GM18520 (cell line): ENCODE measurements at regions not wholly inside any gene's neighbourhood (a gene's known extent, or its start where the extent isn't known, plus 50 kb on each side); places are given as distances from the start of the nearest gene placed in this dataset.

Experiments used
- ATAC-seq: cut with Tn5 transposase; IDR thresholded peaks from one replicate; pipeline ENCODE4 v1.9.1; 2021; ENCODE audit not compliant: unreplicated experiment

- no peak for ATAC-seq
Measured at GRCh38 chr3:194986208-194987043, 284.5 kb downstream of the XXYLT1 start.

DNA sequence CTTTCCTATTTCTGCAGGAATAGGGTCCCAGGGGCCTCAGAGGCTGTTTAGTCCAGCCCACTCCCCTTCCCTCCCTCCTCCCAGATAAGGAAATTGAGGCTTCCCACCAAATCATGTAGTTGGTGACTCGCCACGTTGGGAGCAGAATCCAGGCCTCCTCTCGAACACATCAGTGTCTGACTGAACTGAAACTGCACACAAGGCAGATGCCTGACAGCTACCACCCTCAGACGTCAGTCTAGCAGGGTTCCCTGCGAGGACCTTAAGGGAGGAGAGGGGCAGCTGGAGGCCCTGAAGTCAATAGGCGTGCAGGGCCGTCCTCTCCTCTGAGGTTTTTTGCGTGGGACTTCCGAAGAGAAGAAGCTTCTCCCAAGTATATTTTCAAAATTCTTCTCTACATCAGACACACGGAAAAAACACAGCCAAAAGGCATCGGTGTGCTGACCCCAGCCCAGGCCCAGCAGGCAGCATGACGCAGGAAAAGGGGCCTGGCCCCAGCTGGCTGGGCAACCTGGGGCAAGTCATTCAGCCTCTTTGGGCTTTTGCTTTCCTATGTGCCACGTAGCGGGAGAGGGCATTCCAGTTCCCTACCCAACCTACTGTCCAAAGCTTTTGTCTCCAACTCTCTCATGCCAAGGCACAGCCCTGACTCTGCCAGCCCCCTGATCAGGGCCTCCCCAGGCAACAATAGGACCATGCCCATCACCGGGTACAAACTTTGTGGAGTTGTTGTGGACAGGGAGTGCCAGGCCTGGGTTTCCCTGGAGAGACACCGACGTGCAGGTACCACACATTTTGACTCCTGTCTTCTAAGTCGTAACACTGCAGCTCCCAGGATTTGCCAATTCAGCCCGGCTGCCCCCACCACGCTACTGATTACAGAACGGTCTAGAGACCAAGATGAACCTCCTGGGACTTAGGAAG, 283.1 kb downstream of the XXYLT1 start:
- ATAC-seq, result no peak

GRCh38 chr3:194988495-194989165, 282.3 kb downstream of the XXYLT1 start:
- ATAC-seq, result no peak

- no peak for ATAC-seq
Measured at GRCh38 chr3:194989241-194989640, 281.7 kb downstream of the XXYLT1 start.

GRCh38 chr3:194990454-194991337, 280.3 kb downstream of the XXYLT1 start:
- ATAC-seq, result no peak

- no peak for ATAC-seq
Measured at GRCh38 chr3:194991338-194991654, 279.7 kb downstream of the XXYLT1 start.

DNA sequence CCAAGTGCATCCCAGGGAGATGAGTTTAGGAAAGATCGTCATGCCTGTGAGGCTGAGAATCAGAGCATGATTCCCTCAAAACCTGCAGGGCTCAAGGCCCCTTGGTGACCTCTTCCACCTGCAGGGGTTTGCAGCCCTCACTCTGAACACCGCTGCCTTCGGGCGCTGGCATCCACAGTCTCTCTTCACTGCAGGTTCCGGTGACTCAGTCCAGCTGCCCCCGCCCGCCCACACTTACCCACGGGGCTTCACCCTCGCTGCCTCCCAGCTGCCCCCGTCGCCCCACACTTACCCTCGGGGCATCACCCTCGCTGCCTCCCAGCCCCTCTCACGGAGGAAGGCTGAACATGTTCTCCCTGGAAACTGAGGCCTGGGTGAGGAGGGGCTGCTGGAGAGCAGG, 277.1 kb downstream of the XXYLT1 start:
- ATAC-seq, result no peak

DNA sequence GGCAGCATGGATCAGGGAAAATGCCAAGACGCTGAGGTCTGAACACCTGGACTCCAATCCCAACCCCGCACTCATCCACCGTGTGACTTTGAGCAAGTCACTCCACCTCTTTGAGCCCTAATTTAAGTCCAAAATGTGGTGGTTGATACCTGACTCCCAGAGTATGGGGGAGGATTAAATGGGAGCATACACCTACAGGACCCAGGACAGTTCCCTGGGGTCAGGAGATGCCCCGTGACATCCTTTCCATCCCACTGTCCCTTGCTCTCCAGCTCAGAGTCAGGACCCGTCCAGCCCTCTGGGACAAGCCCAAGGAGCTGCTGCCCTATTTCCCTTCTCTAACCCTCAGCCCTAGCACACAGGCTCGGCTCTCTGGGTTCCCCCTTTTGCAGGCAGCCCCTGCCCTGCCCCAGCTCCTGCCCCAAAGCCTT, 276.4 kb downstream of the XXYLT1 start:
- ATAC-seq, result no peak

DNA sequence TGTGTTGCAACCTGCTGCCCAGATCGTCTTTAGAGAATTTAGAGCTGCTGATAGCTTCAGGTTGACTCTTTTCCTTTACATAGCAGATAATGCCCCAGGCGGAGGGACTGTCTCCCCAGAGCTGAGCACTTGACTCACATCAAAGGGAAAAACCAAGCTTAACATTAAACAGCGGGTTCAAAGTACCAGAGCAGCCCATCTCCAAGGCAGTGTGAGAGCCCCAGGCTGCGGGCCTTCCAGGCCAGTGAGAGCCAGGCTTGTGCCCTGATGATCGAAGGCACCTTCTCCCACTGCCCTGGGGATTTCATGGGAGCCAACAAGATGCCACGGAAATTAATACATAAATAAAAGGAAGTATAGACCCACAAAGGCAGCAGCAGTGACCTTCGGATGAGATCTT, 275.6 kb downstream of the XXYLT1 start:
- no peak for ATAC-seq

DNA sequence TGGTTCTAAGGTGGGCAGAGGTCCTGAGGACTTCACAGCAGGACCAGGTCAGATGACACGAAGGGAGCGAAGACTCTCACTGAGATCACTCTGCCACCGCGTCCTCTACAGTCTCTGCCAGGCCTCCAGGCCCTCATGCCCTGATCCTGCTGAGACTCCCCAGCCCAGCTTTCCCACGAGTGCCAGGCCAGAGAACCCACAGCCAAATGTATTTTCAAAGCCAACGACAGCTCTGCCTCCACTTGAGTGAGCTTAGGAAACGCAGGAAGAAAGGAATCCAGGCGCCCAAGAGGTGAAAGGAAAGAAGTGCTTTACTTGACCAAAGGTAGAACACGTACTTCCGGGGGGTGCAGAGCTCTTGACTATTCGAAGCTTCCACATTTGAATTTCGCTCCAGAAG, 275.0 kb downstream of the XXYLT1 start:
- ATAC-seq, result no peak

DNA sequence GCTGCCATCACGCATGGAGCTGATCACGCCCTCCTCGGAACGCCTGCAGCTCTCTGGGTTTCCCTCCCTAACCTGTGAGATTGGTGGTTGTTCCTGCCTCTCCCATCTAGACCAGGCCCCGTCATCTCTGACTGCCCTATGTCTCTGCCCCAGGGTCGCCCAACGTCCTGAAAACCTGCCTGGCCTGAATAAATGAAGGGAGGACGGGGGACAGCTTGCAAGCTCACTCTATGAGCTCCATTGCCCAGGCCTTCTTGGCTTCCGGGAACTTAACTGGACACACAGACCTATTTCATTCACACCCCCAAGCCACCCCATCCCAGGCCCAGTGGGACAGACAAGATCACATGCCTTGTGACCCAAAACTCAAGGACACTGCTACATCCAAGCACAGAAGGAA, 274.2 kb downstream of the XXYLT1 start:
- ATAC-seq, result no peak

DNA sequence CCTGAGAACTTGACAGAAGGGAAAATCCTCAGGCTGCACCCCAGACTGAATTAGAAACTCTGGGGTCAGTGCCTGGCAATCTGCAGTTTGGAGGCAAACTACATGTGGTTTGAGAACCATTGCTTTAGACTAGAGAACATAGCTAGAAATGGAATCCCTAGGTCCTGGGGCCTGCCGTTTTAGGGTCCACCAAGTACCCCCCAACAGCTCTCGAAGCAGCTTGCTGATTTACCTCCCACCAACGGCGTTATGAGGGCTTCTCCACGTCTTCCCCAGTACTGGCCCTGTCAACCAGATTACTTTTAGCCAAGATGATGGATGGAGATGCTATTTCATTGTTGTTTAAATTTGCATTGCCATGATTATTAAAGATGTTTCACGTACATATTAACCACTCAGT, 272.5 kb downstream of the XXYLT1 start:
- no peak for ATAC-seq

DNA sequence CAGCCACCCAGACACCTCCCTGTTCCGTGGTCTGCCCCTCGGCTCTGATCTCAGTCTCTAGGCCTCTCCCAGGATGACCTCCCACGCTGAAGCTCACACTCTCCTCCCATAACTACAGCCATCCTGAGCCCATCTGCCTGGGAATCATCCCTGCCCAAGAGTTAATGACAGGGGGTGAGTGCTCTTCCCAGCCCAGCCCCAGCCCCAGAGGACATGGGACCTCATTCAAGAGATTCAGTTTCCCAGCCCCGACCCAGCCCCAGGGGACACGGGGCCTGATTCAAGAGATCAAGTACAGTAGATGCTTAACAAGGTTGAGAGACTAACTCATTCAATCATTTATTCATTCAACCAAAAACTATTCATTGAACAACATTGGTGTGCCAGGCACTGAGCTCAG, 272.0 kb downstream of the XXYLT1 start:
- no peak for ATAC-seq

DNA sequence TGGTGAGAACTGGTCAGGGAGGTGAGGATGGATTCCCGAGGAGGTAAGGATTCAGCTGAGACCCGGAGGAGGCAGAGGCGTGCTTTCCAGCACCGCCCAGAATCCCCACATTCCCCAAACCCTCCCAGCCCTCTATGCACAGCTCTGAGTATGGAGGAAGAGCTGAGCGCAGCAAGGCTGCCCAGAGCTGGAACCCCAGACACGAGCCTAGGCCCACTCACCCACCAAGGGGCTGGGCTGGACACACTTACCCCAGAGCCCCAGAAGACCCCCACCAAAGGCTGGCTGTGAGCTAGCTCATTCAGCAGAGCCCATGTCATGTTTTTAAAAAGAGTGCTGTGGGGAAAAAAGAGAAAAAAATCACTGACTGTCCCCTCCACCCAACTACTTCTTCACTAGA, 271.5 kb downstream of the XXYLT1 start:
- no peak for ATAC-seq

DNA sequence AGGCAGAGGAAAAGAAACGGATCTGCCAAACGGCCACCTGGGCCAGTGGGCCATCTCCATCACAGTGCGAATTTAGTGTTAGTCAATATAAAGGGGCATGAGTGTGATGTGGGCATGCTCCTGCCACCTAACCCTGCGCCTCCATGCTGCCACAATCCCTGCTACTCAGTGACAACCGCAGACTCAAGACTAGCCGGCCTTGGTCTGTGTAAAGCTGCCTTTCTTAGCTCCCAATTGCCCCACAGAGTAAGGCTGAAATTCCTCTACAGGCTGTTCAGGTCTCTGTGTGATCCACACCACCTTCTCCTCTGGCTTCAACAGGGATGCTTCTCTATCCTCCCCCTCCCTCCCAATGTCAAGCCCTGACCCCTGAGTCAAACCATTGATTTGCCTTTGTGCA, 269.7 kb downstream of the XXYLT1 start:
- ATAC-seq, result no peak

DNA sequence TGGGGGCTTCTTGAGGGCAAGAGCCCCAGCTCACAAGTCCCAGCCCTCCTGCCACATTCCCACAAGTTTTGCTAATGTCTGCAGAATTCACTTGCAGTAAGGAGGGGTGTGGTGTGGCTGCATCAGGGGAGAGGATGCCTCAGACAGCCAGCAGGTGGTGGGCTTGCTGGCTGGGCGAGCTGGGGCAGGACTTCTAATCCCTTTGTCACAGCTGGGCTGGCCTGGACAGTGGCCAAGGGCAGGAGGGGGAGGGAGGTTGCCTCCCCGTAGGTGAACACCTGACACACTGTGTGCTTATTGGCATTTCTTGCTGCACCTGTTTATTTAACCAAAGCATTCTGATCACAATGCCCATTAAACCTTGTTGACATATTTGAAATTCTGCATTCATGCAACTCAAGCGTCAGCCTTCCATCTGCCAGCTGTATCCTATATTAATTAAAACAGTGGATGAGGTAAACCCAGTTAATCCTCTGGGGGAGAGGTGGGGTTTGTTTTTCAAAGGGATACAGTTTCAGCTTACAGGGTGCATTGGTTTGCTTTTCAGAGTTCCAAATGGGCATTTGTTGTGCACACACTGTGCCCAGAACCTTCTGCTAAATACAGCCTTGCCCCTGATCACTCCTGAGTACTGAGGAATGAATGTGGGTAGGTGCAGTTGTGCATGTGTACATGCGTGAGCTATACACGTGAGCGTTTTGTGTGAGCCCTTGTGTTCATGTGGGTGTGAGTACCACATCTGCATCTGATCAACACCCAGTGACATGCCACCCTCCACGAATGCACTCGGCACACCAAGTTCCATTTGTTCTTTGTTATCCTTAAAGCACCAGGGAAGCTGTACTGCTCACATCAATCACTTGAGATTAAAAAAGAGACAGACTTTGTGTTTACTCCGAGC, 268.7 kb downstream of the XXYLT1 start:
- ATAC-seq, result no peak

GRCh38 chr3:195003006-195003892, 267.7 kb downstream of the XXYLT1 start:
- ATAC-seq, result no peak

GRCh38 chr3:195003893-195004289, 267.1 kb downstream of the XXYLT1 start:
- no peak for ATAC-seq
